HFF-Myc (cell line): ENCODE measurements at regions not wholly inside any gene's neighbourhood (a gene's known extent, or its start where the extent isn't known, plus 50 kb on each side); places are given as distances from the start of the nearest gene placed in this dataset.
"Not testable (repeated sequence)": the region's sequence is repeated elsewhere in the genome, so short reads cannot be mapped to it uniquely, and the experiment has no call there.

Source experiments
- DNase-seq: peaks from one replicate; pipeline ENCODE4 v3.0.0-alpha.2; 2011; ENCODE audit warnings: low read depth; ENCODE audit errors: extremely low read depth
- H3K4me3 ChIP-seq: replicated peaks from 2 replicates; pipeline ENCODE4 v1.5.1; 2011; ENCODE audit warnings: low read depth, mild to moderate bottlenecking, control low read depth, low read length
- TF ChIP-seq, protein P1 (sequence below): IDR thresholded peaks from 2 replicates; pipeline ENCODE4 v1.5.1; 2012; ENCODE audit warnings: mild to moderate bottlenecking, low read depth, low read length, control low read depth; ENCODE audit errors: missing control alignments

DNA sequence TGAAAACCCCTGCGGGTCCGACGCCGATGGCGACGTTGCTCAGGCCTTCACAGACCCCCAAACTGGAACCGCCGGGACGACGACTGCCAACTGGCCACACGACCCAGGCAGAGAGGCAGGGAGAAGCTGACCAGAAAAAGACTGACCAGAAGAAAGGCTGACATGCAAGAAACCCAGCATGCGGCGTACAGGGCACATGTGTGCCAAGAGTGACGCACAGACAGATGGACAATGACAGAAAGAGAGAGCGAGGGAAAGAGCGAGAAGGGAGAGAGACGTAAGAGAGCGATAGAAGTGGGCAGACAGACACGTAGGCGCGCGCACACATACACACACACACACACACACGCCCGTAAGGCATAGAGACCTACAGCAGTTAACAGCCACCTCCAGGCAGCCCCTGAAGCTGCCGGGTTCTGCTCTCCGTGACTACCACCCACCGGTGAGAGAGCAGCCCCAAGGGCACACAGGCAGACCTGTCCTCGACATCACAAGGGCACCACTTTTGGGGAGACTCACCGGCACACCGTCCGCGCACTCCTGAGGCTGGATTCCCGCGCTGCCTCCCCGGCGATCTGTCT is 67.2 kb upstream of the ZNF527 start:
- peak overlapping the region; percentile 15 for H3K4me3 ChIP-seq
- TF ChIP-seq, protein P1, sequence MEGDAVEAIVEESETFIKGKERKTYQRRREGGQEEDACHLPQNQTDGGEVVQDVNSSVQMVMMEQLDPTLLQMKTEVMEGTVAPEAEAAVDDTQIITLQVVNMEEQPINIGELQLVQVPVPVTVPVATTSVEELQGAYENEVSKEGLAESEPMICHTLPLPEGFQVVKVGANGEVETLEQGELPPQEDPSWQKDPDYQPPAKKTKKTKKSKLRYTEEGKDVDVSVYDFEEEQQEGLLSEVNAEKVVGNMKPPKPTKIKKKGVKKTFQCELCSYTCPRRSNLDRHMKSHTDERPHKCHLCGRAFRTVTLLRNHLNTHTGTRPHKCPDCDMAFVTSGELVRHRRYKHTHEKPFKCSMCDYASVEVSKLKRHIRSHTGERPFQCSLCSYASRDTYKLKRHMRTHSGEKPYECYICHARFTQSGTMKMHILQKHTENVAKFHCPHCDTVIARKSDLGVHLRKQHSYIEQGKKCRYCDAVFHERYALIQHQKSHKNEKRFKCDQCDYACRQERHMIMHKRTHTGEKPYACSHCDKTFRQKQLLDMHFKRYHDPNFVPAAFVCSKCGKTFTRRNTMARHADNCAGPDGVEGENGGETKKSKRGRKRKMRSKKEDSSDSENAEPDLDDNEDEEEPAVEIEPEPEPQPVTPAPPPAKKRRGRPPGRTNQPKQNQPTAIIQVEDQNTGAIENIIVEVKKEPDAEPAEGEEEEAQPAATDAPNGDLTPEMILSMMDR: no peak
- DNase-seq: no peak

DNA sequence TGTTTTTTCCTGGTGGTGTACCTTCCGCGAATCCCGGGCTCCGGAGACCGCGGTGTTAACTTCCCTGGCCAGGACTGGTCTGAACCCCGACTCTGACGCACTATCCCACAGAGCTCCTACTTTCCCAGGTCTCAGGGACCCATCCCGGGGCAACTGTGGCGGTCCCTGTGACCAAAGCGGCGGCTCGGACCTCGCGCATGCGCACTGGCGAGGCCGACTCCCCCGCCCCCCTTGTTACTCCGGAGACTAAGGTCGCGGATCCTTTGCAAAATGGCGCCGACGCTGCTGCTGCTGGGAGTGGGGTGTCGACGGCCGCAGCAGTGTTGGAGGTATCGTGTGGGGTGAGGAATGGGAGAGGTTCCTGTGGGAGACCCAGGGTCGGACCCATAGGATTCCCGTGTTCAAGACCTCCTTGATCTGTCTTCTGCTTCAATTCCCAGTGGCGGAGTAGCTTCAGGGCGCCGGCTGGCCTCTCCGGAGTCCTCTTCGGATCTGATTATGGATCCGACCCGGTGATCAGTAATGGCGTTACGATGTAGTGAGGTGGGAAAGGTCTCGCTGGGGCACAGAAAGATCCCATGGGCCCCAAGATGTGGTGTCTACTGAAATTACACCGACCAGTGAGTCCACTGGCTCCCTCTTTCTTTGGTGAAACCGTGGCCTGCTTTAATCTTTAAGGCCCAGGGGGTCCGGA is 66.6 kb upstream of the ZNF527 start:
- TF ChIP-seq, protein P1: no peak
- H3K4me3 ChIP-seq: peak overlapping the region; percentile 15
- DNase-seq: no peak

DNA sequence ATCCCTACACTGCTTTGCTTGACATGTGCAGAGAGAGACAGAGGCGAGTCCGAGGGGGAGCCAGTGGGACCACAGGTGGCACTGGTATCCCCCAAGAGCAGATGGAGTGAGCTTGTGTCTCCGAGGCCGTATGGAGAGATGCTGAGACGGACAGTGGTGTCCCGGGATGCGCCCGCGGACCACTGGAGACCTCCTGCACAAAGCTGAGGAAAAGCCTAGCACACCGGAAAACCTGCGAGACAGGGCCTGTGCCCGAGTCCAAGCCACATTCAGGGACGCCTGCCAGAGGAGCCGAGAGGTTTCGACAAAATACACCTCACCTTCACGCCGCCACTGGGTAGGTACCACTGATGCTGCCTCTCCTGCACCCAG is 66.0 kb upstream of the ZNF527 start:
- no peak overlapping the region for H3K4me3 ChIP-seq
- TF ChIP-seq, protein P1: no peak
- DNase-seq: no peak

DNA sequence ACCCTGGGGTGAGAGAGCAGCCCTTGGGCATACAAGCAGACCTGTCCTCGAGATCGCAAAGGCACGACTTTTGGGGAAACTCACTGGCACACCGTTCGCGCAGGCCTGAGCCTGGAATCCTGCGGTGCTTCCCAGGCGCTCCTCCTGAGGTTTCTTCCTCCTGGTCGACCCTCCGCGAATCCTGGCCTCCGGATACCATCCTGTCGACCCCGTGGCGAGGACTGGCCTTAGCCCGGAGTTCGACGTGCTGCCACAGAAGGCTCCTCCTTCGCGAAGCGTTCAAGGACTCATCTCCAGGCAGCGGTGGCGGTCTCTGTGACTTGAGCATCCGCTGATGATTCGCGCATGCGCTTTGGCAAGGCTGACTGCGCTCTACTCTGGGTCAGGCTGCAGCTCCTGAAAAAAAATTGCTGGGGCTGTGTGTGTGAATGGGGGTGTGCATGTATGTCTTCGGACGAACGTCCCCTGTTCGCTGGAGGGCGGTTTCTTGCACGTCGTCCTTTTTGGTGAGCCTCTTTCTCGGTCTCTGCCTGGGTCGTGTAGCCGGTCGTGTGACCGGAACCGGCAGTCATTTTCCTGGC is 64.4 kb upstream of the ZNF527 start:
- TF ChIP-seq, protein P1: no peak

DNA sequence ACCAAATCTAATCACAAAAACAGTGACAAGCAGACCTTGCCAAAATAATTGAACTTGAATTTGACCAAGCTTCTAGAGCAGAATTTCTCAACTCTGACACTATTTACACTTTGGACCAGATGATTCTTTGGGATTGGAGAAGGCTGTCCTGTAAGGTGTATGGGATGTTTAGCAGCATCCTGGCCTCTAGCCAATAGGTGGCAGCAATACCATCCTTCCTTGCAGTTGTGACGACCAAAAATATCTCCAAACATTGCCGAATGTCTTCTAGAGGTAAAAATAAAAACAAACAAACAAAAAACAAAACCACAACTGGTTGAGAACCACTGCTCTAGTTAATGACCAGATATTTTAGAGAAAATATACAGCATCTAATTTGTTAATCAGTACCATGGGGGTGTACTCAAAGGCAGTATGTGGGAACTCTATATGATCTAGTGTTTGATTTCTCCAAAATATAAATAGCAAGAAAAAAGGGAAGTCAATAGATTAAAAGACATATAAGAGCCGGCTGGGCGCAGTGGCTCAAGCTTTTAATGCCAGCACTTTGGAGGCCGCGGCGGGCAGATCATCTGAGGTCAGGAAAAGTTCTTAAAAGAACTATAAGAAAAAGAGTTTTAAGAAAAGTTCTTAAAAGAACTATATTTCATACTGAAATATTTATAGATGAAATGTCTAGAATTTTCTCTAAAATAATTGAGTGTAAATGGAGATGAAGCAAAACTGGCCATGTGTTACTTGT is 60.9 kb upstream of the ZNF527 start:
- H3K4me3 ChIP-seq: no peak overlapping the region
- TF ChIP-seq, protein P1: no peak
- no peak for DNase-seq

More for the DNA sequence above, 64.4 kb upstream of the ZNF527 start:
- DNase-seq: no peak
- no peak overlapping the region for H3K4me3 ChIP-seq

DNA sequence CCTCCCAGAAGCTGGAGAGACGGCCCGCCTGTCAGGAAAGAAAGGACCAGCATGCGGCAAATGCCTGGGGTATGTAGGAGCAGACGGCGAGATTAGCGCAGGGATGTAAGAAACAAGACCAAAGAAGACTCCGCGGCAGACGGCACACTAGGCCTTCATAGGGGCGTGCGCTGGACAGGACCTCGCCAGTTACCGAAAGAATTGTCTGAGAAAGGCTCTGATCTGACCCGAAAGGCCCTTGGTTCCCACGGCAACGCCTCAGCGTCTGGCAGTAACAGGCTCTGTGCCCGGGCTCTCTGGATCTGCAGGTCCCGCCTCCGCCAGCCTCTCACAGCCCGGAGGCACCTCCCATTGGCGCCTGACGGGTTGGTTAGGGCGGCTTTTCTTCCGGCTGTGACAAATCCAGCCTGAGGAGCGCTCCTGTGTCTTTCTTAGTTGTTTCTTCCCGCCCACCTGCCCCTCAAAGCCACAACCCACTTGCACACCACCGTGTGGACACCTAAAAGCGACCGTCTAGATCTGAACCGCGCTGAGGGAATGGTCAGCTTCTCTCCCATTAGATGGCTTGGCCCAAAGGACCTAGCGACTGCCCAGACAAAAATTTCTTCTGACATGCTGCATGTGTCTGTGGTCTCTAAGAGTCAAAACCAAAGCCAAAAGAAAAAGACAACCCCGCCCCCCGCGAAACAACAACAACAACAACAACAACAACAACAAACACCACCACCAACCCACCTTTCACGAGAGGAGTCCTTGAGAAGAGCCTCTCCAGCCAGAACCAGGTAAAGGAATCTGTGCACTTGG is 58.2 kb upstream of the ZNF527 start:
- DNase-seq, H3K4me3 ChIP-seq: not testable (repeated sequence)
